ENCODE measurements at regions not wholly inside any gene's neighbourhood (a gene's known extent, or its start where the extent isn't known, plus 50 kb on each side); places are given as distances from the start of the nearest gene placed in this dataset.

- no peak for DNase-seq
These were observed 162.9 kb upstream of the FGGY start for GRCh38 chr1:59133997-59134396.

GRCh38 chr1:59135761-59136255 is 161.1 kb upstream of the FGGY start:
- DNase-seq: no peak

GRCh38 chr1:59136541-59137275 is 160.2 kb upstream of the FGGY start:
- no peak for DNase-seq

DNA sequence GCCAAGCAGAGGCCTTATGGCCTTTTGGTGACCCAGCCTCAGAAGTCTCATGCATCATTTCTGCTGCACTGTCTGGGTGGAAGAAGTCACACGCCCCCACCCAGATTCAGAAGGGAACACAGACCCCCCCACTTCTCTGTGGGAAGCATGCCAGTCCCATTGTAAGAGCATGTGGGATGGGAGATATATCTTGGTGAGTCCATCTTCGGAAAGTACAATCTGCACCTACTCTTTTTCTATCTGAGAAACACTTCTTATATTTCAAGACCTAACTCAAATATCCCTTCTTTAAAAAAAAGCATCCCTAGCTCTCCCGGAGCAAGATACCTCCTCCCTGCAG is 159.6 kb upstream of the FGGY start:
- DNase-seq: no peak

DNA sequence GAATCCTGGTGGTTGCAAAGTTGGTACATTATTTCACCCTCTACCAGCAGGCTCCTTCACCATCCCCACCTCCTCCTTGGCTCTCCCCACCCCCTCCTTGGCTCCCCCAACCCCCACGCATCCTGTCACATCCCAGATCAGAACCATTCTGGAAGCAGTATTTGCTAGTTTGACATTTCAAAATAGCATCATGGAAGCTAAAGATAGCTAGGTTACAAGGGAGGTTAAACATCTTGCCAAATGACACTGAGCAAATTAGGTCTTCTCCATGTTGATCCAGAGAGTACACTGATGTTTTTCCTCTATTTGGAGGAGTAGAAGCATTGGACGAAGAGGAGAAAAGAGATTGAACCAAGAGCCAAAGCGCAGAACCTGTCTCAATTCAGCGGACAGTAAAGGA is 158.9 kb upstream of the FGGY start:
- no peak for DNase-seq

GRCh38 chr1:59138402-59138801 is 158.5 kb upstream of the FGGY start:
- no peak for DNase-seq

GRCh38 chr1:59139396-59139795 is 157.5 kb upstream of the FGGY start:
- DNase-seq: no peak

GRCh38 chr1:59141267-59141863 is 155.5 kb upstream of the FGGY start:
- no peak for DNase-seq

GRCh38 chr1:59142311-59143132 is 154.4 kb upstream of the FGGY start:
- no peak for DNase-seq

- no peak for DNase-seq
These were observed 153.8 kb upstream of the FGGY start for GRCh38 chr1:59143133-59143487.

GRCh38 chr1:59143811-59144210 is 153.1 kb upstream of the FGGY start:
- no peak for DNase-seq

DNA sequence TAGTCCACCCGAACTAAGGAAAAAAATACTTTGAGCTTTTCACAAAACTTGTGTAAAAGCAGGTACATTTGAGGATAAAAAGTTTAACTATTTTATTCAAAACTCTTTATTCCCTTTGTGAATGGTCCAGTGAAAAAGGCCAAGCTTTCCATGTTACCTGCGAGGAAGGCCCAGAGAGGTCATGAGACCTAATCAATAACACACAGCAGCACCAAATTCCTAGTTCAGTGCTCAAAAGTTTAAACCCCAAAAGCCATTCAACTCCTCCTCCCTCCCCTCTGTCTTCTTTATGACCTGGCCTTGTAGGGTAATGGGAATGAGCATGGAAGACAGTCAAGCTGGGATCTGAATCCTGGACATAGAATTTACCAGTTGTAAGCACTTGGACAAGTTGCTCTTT is 151.9 kb upstream of the FGGY start:
- DNase-seq: no peak

DNA sequence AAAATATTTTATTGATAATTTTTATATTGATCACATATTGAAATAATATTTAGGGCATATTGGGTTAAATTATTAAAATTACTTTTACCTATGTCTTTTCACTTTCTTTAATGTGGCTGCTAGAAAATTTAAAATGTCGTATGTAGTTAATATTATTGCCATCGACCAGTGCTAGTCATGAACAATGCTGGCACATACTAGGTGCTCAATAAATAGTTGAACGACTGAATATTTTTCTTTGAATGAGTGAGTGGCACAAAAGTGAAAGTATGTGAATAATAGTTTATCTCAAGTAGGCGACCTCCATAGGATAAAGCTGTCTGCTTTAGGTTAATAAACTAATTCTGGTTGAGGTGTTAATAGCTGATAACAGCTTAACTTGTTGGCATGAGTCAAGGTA is 150.8 kb upstream of the FGGY start:
- no peak for DNase-seq

GRCh38 chr1:59146651-59147358 is 150.1 kb upstream of the FGGY start:
- no peak for DNase-seq

DNA sequence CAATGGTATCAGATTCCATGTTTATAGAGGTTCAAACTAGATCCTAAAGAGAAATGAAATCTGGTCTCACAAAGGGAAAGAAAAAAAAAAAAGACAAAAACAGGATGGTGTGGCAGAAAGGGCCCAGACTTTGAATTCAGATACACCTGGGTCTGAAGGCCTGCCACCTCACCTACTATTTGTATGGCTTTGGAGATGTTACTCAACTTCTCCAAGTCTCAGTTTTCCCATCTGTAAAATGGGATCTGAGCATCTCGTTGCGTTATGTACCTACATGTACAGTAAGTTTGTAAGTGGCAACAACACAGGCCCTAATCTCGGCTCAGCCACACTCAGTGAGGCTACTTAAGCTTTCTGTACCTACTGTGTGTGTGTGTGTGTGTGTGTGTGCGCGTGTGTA is 147.5 kb upstream of the FGGY start:
- no peak for DNase-seq

DNA sequence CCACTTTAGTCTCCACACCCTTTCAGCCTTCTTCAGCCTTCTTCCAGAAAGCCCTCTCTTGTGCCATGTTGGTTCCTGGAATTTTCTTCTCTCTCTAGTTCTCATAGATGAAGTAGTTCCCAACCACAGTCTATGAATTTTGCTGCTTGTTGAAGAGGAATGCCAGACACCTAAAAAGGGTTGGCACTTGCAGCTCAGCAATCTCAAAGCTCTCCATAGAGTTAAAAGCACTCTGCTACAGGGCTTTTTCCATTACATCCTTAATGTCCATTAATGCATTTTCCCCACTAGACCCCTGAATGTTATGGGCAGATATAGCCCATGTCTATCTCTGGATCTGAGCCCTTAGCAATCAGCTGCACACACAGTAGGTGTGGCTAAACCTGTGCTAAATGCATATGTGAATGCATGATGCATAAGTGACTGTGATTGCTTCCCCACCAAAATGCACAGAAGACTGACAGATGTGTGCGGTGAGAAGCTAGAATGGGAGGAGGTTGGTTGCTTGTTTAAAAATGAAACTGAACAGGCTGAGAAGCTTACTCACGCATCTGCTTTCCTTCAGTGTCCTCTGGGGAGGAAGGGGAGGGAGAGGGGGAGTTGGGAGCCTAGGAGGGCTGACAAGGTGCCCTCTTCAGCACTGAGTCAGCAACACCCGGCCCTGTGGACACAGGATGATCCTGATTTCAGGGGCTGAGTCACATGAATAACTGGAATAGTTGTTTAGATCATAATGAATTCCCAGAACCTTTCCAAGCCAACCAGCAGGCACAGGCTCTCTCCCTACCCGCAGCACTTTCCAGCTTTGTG is 146.1 kb upstream of the FGGY start:
- peak; percentile 93 for DNase-seq

- DNase-seq: peak; percentile 43
These were observed 145.5 kb upstream of the FGGY start for GRCh38 chr1:59151387-59151761.

GRCh38 chr1:59151860-59152259 is 145.0 kb upstream of the FGGY start:
- DNase-seq: no peak

GRCh38 chr1:59152511-59152910 is 144.4 kb upstream of the FGGY start:
- no peak for DNase-seq

DNA sequence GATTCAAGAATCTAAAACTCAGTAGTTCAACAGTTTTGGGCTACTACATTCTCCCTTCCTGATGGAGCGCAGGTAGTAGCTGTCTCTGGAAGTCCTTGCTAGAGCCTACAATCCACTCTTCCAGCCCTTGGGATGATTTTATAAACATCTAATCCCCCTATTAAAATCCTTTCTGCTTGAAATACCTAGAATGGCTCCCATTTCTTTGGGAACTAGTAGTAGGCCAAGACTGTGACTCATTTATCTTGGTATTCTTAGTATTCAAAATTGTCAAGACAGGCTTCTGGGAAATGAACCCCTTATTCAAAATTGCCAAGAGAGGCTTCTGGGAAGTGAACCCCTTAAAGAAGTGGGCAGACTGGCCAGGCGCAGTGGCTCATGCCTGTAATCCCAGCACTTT is 142.5 kb upstream of the FGGY start:
- DNase-seq: no peak

- no peak for DNase-seq
These were observed 141.5 kb upstream of the FGGY start for GRCh38 chr1:59155351-59155750.

DNA sequence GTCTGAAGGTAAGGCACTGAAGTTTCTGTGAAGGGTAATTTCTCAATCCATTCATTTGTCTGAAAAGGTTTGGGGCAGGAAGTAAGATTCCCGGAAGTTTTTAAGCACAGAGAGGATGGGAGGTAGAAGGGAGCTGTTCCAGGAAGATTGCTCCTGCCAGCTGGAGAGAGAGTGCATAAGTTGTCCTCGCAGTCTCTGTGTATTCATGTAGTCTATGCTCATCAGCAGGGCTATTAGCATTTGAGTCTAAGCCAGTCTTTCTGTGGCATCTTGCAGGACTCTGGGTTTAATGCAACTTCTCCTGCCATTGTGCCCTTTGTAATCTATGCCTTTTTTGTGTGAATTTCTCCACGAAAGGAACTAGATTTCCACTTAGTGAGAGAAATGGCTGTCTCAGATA is 140.8 kb upstream of the FGGY start:
- DNase-seq: no peak

Data from NCI-H2171 treated with DMSO at 0.1 percent for 48 hours (cell line).